HepG2 (cell line): ENCODE measurements at regions not wholly inside any gene's neighbourhood (a gene's known extent, or its start where the extent isn't known, plus 50 kb on each side); places are given as distances from the start of the nearest gene placed in this dataset.
A peak's percentile ranks its signal among the peaks of the same experiment; 100 is the strongest.

Experiments
- ATAC-seq: fragments of 200-7000 bp; cut with Tn5 transposase; 3 replicates; pipeline ENCODE4 v1.9.1; 2020; ENCODE audit warnings: mild to moderate bottlenecking, moderate library complexity
- BruUV-seq: library from RNA; stranded (reverse); fragments of 400-500 nt; replicated peaks from 2 replicates; lab custom pipeline; 2021; lab: Mats Ljungman, UMichigan
- CTCF ChIA-PET: fragments of 300-600 bp; formaldehyde crosslinking; extraction: SDS; loops from one replicate; lab custom pipeline; 2021; ENCODE audit warnings: low total read pairs, inconsistent platforms, low intra/inter-chr PET ratio; lab: Yijun Ruan, JAX
- POLR2A ChIA-PET: fragments of 350-600 bp; sonication (Branson Sonifier 250); formaldehyde crosslinking; loops from one replicate; lab custom pipeline; 2020; ENCODE audit warnings: antibody characterized with exemption, inconsistent platforms; lab: Yijun Ruan, JAX
- DNase-seq: peaks from one replicate; pipeline ENCODE4 v3.0.0-alpha.2; 2015; ENCODE audit warnings: low spot score
- FAIRE-seq: peaks from 3 replicates; lab custom pipeline; 2011; peaks lifted over from hg19 to GRCh38; lab: Jason Lieb, UNC
- H2AFZ ChIP-seq: one replicate; pipeline ENCODE4 v1.6.1; 2011; ENCODE audit warnings: low read length, inconsistent platforms
- H3K27ac ChIP-seq: fragments of 300-600 bp; 3 replicates; pipeline ENCODE4 v1.8.0; 2011; ENCODE audit warnings: mixed run types, mild to moderate bottlenecking, mixed read lengths, low read length, inconsistent platforms; ENCODE audit not compliant: insufficient read depth; ENCODE audit errors: extremely low read length
- H3K27me3 ChIP-seq, 2 experiments: fragments of 200-600 bp in 1 of 2; 2 replicates in 1 of 2; 3 replicates in 1 of 2; pipeline versions ENCODE4 v1.6.0 to v1.8.0; 2011; ENCODE audit warnings: low read length in 2 of 2, mild to moderate bottlenecking in 2 of 2, moderate library complexity in 2 of 2, inconsistent platforms in 1 of 2; ENCODE audit not compliant: insufficient read depth in 2 of 2, control insufficient read depth in 1 of 2
- H3K36me3 ChIP-seq, 2 experiments: fragments of 200-600 bp in 1 of 2; replicated peaks in 1 of 2; 2 replicates in 1 of 2; 3 replicates in 1 of 2; pipeline versions ENCODE4 v1.5.1 to v1.8.0; 2011; ENCODE audit warnings: low read length in 2 of 2, inconsistent platforms in 1 of 2; ENCODE audit not compliant: insufficient read depth in 2 of 2, control insufficient read depth in 1 of 2
- H3K4me1 ChIP-seq: 2 replicates; pipeline ENCODE4 v1.5.1; 2012; ENCODE audit warnings: low read length, inconsistent platforms; ENCODE audit not compliant: insufficient read depth
- H3K4me2 ChIP-seq: 2 replicates; pipeline ENCODE4 v1.6.0; 2011; ENCODE audit warnings: low read depth, low read length, inconsistent platforms
- H3K4me3 ChIP-seq, 3 experiments: fragments of 200-600 bp in 1 of 3; sonication (generic), shearing (Covaris generic) in 1 of 3; replicated peaks in 1 of 3; 2 replicates each; pipeline ENCODE4 v1.5.1; 2011 to 2016; ENCODE audit warnings: low read length in 3 of 3, inconsistent platforms in 2 of 3, low read depth in 2 of 3, mild to moderate bottlenecking in 2 of 3, control low read depth in 1 of 3, mixed read lengths in 1 of 3; ENCODE audit not compliant: insufficient read depth in 1 of 3
- H3K79me2 ChIP-seq: one replicate; pipeline ENCODE4 v1.6.1; 2011; ENCODE audit warnings: low read length, inconsistent platforms; ENCODE audit not compliant: insufficient read depth
- H3K9ac ChIP-seq: 2 replicates; pipeline ENCODE4 v1.6.0; 2011; ENCODE audit warnings: mild to moderate bottlenecking, low read depth, low read length, inconsistent platforms; ENCODE audit not compliant: insufficient read depth
- H3K9me3 ChIP-seq: 2 replicates; pipeline ENCODE4 v1.5.1; 2012; ENCODE audit warnings: mild to moderate bottlenecking, low read length
- H4K20me1 ChIP-seq: 2 replicates; pipeline ENCODE4 v1.6.0; 2011; ENCODE audit warnings: inconsistent platforms, mild to moderate bottlenecking, low read length, moderate library complexity; ENCODE audit not compliant: insufficient read depth
- SP140L ChIP-seq: sonication (generic); formaldehyde crosslinking; IDR thresholded peaks from 2 replicates; pipeline ENCODE4 v1.4.0; 2020; ENCODE audit warnings: missing genetic modification reagents, borderline replicate concordance
- STAG1 ChIP-seq: sonication (generic); formaldehyde crosslinking; IDR thresholded peaks from 2 replicates; pipeline ENCODE4 v1.4.0; 2020; ENCODE audit warnings: missing genetic modification reagents
- WGBS: methylation state at CpG from one replicate; pipeline ENCODE4 v1.1.6; 2017; ENCODE audit warnings: low lambda C conversion rate; 5-methylcytosine and 5-hydroxymethylcytosine counted together
- in situ Hi-C: cut with HindIII; loops from 2 replicates; pipeline ENCODE4 v1.10.0; 2017; ENCODE audit warnings: low pct_unique_long_range_greater_than_20kb; ENCODE audit not compliant: extremely low pct_ligation_motif_present
- intact Hi-C: fragments of 100-400 bp; cut with micrococcal nuclease; formaldehyde crosslinking; loops from one replicate; pipeline ENCODE4 v1.10.0; 2022; ENCODE audit not compliant: unreplicated experiment
- TF ChIP-seq, protein P1 (sequence below): sonication (generic); formaldehyde crosslinking; IDR thresholded peaks from 2 replicates; pipeline ENCODE4 v1.5.0; 2020; ENCODE audit warnings: mild to moderate bottlenecking, missing genetic modification reagents, moderate library complexity
- TF ChIP-seq, protein P2 (sequence below): sonication (generic); formaldehyde crosslinking; IDR thresholded peaks from 2 replicates; pipeline ENCODE4 v1.4.0; 2020; ENCODE audit warnings: missing genetic modification reagents

DNA sequence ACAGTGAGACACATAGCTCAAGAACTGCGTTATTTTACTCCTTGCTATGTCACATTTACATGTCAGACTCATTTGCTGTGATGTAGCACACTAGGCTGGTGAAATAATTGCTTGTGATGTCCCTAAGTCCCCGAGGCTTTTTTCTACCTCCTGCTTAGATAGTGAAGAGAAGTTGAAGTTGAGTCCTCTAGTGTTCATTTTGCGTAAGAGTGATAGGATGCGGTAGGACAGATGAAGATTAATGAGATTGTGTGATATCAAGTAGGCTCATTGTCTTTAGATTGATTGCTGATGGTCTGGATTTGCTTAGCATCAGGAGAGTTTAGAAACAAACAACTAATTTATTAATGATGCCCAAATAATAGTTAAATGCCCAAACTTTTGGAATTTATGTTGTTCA, 173.6 kb upstream of the NUDT6 start:
- FAIRE-seq = no peak
- H3K4me1 ChIP-seq = no peaks in the 10 kb centered on the region
- no peak overlapping the region for H3K4me2 ChIP-seq
- no peak overlapping the region for H2AFZ ChIP-seq
- in situ Hi-C loops (loop anchor here (10.0 kb wide), 1 partner anchor 1169 kb away; no protein-coding TSS in a partner anchor), intact Hi-C loops (loop anchor here (5.0 kb wide), 1 partner anchor 174 kb away; the partner anchor contains the start of gene NUDT6)
- peak; percentile 15 for DNase-seq
- no peak overlapping the region for H3K9ac ChIP-seq
- ChIA-PET CTCF (no interaction called here), POLR2A (no interaction called here)
- no peak overlapping the region for H3K27ac ChIP-seq
- 91% methylated on average over 4 of the region's 4 CpGs for WGBS
- H3K4me3 ChIP-seq = no peak overlapping the region
- no peak for ATAC-seq
- no peaks in the 10 kb centered on the region for H3K9me3 ChIP-seq
- H3K36me3 ChIP-seq = peaks cover 0 to under 1% of the 10 kb centered on the region in 2 experiments; a peak in 2 of 5 replicates
- H4K20me1 ChIP-seq = no peaks in the 10 kb centered on the region
- TF ChIP-seq, protein P1, sequence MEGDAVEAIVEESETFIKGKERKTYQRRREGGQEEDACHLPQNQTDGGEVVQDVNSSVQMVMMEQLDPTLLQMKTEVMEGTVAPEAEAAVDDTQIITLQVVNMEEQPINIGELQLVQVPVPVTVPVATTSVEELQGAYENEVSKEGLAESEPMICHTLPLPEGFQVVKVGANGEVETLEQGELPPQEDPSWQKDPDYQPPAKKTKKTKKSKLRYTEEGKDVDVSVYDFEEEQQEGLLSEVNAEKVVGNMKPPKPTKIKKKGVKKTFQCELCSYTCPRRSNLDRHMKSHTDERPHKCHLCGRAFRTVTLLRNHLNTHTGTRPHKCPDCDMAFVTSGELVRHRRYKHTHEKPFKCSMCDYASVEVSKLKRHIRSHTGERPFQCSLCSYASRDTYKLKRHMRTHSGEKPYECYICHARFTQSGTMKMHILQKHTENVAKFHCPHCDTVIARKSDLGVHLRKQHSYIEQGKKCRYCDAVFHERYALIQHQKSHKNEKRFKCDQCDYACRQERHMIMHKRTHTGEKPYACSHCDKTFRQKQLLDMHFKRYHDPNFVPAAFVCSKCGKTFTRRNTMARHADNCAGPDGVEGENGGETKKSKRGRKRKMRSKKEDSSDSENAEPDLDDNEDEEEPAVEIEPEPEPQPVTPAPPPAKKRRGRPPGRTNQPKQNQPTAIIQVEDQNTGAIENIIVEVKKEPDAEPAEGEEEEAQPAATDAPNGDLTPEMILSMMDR (CRISPR knock-in tag) = peak; percentile 45
- TF ChIP-seq SP140L (CRISPR knock-in tag) (no peak), STAG1 (CRISPR knock-in tag) (peak; percentile 38)
- TF ChIP-seq, protein P2, sequence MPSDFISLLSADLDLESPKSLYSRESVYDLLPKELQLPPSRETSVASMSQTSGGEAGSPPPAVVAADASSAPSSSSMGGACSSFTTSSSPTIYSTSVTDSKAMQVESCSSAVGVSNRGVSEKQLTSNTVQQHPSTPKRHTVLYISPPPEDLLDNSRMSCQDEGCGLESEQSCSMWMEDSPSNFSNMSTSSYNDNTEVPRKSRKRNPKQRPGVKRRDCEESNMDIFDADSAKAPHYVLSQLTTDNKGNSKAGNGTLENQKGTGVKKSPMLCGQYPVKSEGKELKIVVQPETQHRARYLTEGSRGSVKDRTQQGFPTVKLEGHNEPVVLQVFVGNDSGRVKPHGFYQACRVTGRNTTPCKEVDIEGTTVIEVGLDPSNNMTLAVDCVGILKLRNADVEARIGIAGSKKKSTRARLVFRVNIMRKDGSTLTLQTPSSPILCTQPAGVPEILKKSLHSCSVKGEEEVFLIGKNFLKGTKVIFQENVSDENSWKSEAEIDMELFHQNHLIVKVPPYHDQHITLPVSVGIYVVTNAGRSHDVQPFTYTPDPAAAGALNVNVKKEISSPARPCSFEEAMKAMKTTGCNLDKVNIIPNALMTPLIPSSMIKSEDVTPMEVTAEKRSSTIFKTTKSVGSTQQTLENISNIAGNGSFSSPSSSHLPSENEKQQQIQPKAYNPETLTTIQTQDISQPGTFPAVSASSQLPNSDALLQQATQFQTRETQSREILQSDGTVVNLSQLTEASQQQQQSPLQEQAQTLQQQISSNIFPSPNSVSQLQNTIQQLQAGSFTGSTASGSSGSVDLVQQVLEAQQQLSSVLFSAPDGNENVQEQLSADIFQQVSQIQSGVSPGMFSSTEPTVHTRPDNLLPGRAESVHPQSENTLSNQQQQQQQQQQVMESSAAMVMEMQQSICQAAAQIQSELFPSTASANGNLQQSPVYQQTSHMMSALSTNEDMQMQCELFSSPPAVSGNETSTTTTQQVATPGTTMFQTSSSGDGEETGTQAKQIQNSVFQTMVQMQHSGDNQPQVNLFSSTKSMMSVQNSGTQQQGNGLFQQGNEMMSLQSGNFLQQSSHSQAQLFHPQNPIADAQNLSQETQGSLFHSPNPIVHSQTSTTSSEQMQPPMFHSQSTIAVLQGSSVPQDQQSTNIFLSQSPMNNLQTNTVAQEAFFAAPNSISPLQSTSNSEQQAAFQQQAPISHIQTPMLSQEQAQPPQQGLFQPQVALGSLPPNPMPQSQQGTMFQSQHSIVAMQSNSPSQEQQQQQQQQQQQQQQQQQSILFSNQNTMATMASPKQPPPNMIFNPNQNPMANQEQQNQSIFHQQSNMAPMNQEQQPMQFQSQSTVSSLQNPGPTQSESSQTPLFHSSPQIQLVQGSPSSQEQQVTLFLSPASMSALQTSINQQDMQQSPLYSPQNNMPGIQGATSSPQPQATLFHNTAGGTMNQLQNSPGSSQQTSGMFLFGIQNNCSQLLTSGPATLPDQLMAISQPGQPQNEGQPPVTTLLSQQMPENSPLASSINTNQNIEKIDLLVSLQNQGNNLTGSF = no peak
- H3K79me2 ChIP-seq = no peaks in the 10 kb centered on the region
- BruUV-seq = no TSS peak
- no peaks in the 10 kb centered on the region for H3K27me3 ChIP-seq
